ENCODE measurements at regions not wholly inside any gene's neighbourhood (a gene's known extent, or its start where the extent isn't known, plus 50 kb on each side); places are given as distances from the start of the nearest gene placed in this dataset.
A peak's percentile ranks its signal among the peaks of the same experiment; 100 is the strongest.

GRCh38 chr19:28242317-28242927 is 970.5 kb downstream of the UQCRFS1 start (continued):
- TF ChIP-seq CTCF (tag by site-specific recombination; IDR thresholded peaks at IDR 0.05) (peak; percentile 71), ZNF660 (tag by site-specific recombination; IDR thresholded peaks at IDR 0.05) (peak; percentile 47; the same call in 1 of the 2 replicates), ZNF26 (tag by site-specific recombination; IDR thresholded peaks at IDR 0.05) (no peak)

- Histone ChIP-seq H3K4me3 (ENCODE audit: low read depth, low read length) (no peak overlapping the region), H3K9me3 (ENCODE audit: control insufficient read depth, insufficient read depth, low read depth, low read length) (no peaks in the 10 kb centered on the region), H3K36me3 (ENCODE audit: control insufficient read depth in 2 of 2, insufficient read depth in 1 of 2, low read length in 2 of 2) (no peaks in the 10 kb centered on the region), H3K4me1 (ENCODE audit: control insufficient read depth, insufficient read depth, low read length) (peaks cover 5% of the 10 kb centered on the region; the same call in 1 of the 2 replicates), H3K27ac (ENCODE audit: extremely low read depth, low read depth, low read length) (no peak overlapping the region)
- ChIA-PET CTCF (interaction anchor here (0.6 to 4.3 kb wide), 6 partner anchors 10 to 267 kb away, joined by 3 to 65 read pairs (median 8); no protein-coding TSS in a partner anchor), POLR2A (no interaction called here)
- TF ChIP-seq GLIS1 (tag by site-specific recombination; IDR thresholded peaks at IDR 0.05) (no peak; the same call in 1 of the 2 replicates), SCRT2 (tag by site-specific recombination; IDR thresholded peaks at IDR 0.05) (peak; percentile 77), ZNF214 (tag by site-specific recombination; IDR thresholded peaks at IDR 0.05; ENCODE audit: borderline replicate concordance) (no peak), PATZ1 (tag by site-specific recombination; IDR thresholded peaks at IDR 0.05) (0 out of 2 replicates have a peak, but pooled peaks have one; percentile 20), ZNF624 (tag by site-specific recombination; IDR thresholded peaks at IDR 0.05) (no peak), ZNF157 (tag by site-specific recombination; IDR thresholded peaks at IDR 0.05) (no peak), ZBTB44 (tag by site-specific recombination; IDR thresholded peaks at IDR 0.05) (no peak), REST (tag by site-specific recombination; IDR thresholded peaks at IDR 0.05) (no peak), ZNF639 (tag by site-specific recombination; IDR thresholded peaks at IDR 0.05) (no peak), ZNF548 (tag by site-specific recombination; IDR thresholded peaks at IDR 0.05) (no peak), KLF7 (tag by site-specific recombination; IDR thresholded peaks at IDR 0.05; ENCODE audit: borderline replicate concordance) (no peak), ZNF140 (tag by site-specific recombination; IDR thresholded peaks at IDR 0.05) (no peak), ZNF248 (tag by site-specific recombination; IDR thresholded peaks at IDR 0.05) (no peak), ZNF518A (tag by site-specific recombination; conservative IDR thresholded peaks at IDR 0.05; ENCODE audit: low read depth) (no peak), TRIM28 (IDR thresholded peaks at IDR 0.05; ENCODE audit: borderline replicate concordance, low read length) (no peak)
These were observed 973.7 kb downstream of the UQCRFS1 start for GRCh38 chr19:28239270-28239669.
